Stimulated activated CD4-positive, alpha-beta T cell treated with anti-CD3 and anti-CD28 coated beads, Interleukin-15, amount 100 ng/mL, for 48 hours (primary cell): ENCODE measurements at regions not wholly inside any gene's neighbourhood (a gene's known extent, or its start where the extent isn't known, plus 50 kb on each side); places are given as distances from the start of the nearest gene placed in this dataset.

ENCODE experiments used
- DNase-seq, 2 donors: peaks; one replicate each; pipeline ENCODE4 v3.0.0-alpha.2; 2020; ENCODE audit warnings: low read depth in 2 of 2

- DNase-seq, result no peak
These were observed 1338.0 kb downstream of the FSTL5 start for GRCh38 chr4:160825644-160826338.

- no peak for DNase-seq
These were observed 1337.5 kb downstream of the FSTL5 start for GRCh38 chr4:160826339-160826679.

GRCh38 chr4:160831165-160831922, 1332.5 kb downstream of the FSTL5 start:
- DNase-seq, result no peak

- no peak for DNase-seq
These were observed 1328.0 kb downstream of the FSTL5 start for GRCh38 chr4:160835789-160836188.

- no peak for DNase-seq
These were observed 1327.4 kb downstream of the FSTL5 start for GRCh38 chr4:160836431-160836830.

- no peak for DNase-seq
These were observed 1317.7 kb downstream of the FSTL5 start for GRCh38 chr4:160846121-160846520.

GRCh38 chr4:160847228-160847627, 1316.6 kb downstream of the FSTL5 start:
- no peak for DNase-seq

GRCh38 chr4:160848489-160848888, 1315.3 kb downstream of the FSTL5 start:
- no peak for DNase-seq

GRCh38 chr4:160848901-160849760, 1314.7 kb downstream of the FSTL5 start:
- no peak for DNase-seq

- DNase-seq, result no peak
These were observed 1299.5 kb downstream of the FSTL5 start for GRCh38 chr4:160864253-160864652.

- DNase-seq, result no peak
These were observed 1293.9 kb downstream of the FSTL5 start for GRCh38 chr4:160869899-160870298.

- no peak for DNase-seq
These were observed 1291.3 kb downstream of the FSTL5 start for GRCh38 chr4:160872491-160872890.

- no peak for DNase-seq
These were observed 1286.6 kb downstream of the FSTL5 start for GRCh38 chr4:160877087-160877790.

GRCh38 chr4:160880180-160880579, 1283.6 kb downstream of the FSTL5 start:
- DNase-seq, result no peak

- no peak for DNase-seq
These were observed 1276.1 kb downstream of the FSTL5 start for GRCh38 chr4:160887668-160888067.

GRCh38 chr4:160894128-160894527, 1269.7 kb downstream of the FSTL5 start:
- no peak for DNase-seq

- no peak for DNase-seq
These were observed 1269.0 kb downstream of the FSTL5 start for GRCh38 chr4:160894809-160895208.

- DNase-seq, result no peak
These were observed 1236.5 kb downstream of the FSTL5 start for GRCh38 chr4:160927311-160927710.

- DNase-seq, result no peak
These were observed 1235.3 kb downstream of the FSTL5 start for GRCh38 chr4:160928482-160928881.

- no peak for DNase-seq
These were observed 1216.1 kb downstream of the FSTL5 start for GRCh38 chr4:160947653-160948052.

- DNase-seq, result no peak
These were observed 1206.9 kb downstream of the FSTL5 start for GRCh38 chr4:160956875-160957274.

- DNase-seq, result no peak
These were observed 1193.9 kb downstream of the FSTL5 start for GRCh38 chr4:160969925-160970324.
